Heart left ventricle (tissue), 13 donors: ENCODE measurements at regions not wholly inside any gene's neighbourhood (a gene's known extent, or its start where the extent isn't known, plus 50 kb on each side); places are given as distances from the start of the nearest gene placed in this dataset.

Experiments used
- CTCF ChIP-seq, 12 donors: fragments of 200-600 bp; sonication (generic) in 4 of 12; IDR thresholded peaks; one replicate each; pipeline versions ENCODE4 v1.5.0 to v1.8.0; 2018 to 2022; ENCODE audit warnings: antibody characterized with exemption in 12 of 12, mild to moderate bottlenecking in 5 of 12
- POLR2A ChIP-seq, 2 donors: fragments of 450-650 bp; IDR thresholded peaks; one replicate each; pipeline ENCODE4 v1.6.1; 2017; ENCODE audit warnings: antibody characterized with exemption in 2 of 2, mild to moderate bottlenecking in 2 of 2, moderate library complexity in 2 of 2
- donor health status: ischemic (EF 13 %, LVEDD 7.1; RV severe dilation, severe dysfunction).
- donor health status: DM: no; HTN: yes; CAD: no.
- donor health status: DM: no; HTN: no; CAD: no.
- donor health status: ischemic (EF 25% LVEDD 6.9; RV normal size, moderate dysfunction).
- donor health status: ischemic (EF 25% LVEDD 5.7; RV mildly dilated, moderate dysfunction).
- donor health status: ischemic (EF 35%, LVEDD 5.7; RV mildly dilated, moderate dysfunction).
- donor health status: nonischemic (EF 11% LVEDD 7.7; RV severe dilation, severe dysfunction).
- donor health status: DM: yes; HTN: yes; CAD: no.
- donor health status: PGD.
- donor health status: ischemic (EF 29% LVEDD 5.4; RV normal size, mild dysfunction).
- donor health status: nonischemic (EF 23%, LVEDD 6.1; RV moderate dilation, normal function).

- TF ChIP-seq CTCF (IDR thresholded peaks at IDR 0.05) (no peak), POLR2A (IDR thresholded peaks at IDR 0.05) (no peak)
Measured at GRCh38 chr3:168424059-168424734, 328.5 kb upstream of the GOLIM4 start.
